Erythroblast (primary cell): ENCODE measurements at regions not wholly inside any gene's neighbourhood (a gene's known extent, or its start where the extent isn't known, plus 50 kb on each side); places are given as distances from the start of the nearest gene placed in this dataset.

Source experiments
- DNase-seq, 2 experiments: peaks; one replicate each; lab custom pipeline; 2025; lab: John Stamatoyannopoulos, UW
- GATA1 ChIP-seq: IDR thresholded peaks from 2 replicates; pipeline ENCODE4 v1.6.1; 2011; ENCODE audit warnings: low read depth, mild to moderate bottlenecking, control low read depth, low read length, moderate library complexity
- POLR2A ChIP-seq: IDR thresholded peaks from 2 replicates; pipeline ENCODE4 v1.6.1; 2011; ENCODE audit warnings: mild to moderate bottlenecking, low read length

DNA sequence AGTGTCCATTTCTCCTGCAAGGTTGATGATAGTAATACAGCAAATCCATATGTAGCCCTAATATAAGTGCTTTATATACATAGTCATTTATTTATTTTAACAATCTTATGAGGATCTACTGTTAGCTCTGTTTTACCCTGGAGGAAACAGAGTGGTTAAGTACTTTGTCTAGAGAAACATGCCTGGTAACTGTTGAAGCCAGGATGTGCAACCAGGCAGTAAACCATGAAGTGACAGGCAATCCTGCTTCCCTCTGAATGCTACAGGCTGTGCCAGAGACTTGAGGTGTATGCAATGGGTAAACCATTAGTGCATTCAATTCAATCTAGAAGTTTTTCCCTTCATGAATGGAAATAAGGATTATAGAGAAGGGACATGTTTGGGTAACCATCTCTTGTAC is 911.0 kb downstream of the PCDH17 start:
- DNase-seq, result no peak
- TF ChIP-seq POLR2A (no peak), GATA1 (no peak)

DNA sequence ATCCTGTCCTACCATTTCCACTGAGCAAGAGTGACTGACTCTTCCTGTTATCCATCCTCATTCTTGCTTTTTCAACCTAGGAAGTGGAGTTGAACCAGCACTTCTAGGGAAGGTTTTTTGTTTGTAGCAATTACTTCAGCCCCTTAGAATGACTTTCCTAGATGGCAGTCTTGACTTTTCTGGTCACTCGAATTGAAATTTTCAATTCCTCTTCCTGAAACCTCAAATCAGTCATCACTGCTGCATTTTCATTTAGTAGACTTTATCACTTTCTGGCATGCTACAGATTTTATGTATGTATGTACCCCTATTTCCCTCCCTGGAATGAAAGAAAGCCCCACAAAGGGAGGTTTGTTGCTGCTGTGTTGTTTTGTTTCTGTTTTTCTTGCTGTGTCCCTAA is 915.9 kb downstream of the PCDH17 start:
- TF ChIP-seq POLR2A (no peak), GATA1 (no peak)
- no peak for DNase-seq

DNA sequence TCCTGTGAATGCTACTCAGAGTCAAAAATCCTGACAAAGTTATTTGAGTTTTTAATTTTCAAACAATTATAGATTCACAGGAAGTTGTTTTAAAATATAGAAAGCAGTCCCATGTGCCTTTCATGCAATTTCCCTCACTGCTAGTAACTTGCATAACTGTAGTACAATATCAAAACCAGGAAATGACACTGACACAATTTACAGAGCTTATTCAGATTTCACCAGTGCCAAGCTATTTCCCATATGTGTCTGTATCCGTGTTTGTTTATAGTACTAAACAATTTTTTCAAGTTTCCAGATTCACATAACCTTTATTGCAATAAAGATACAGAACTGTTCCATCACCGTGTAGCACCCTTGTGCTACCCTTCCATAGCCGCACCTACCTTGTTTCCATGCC is 934.6 kb downstream of the PCDH17 start:
- no peak for DNase-seq
- TF ChIP-seq GATA1 (no peak), POLR2A (no peak)

DNA sequence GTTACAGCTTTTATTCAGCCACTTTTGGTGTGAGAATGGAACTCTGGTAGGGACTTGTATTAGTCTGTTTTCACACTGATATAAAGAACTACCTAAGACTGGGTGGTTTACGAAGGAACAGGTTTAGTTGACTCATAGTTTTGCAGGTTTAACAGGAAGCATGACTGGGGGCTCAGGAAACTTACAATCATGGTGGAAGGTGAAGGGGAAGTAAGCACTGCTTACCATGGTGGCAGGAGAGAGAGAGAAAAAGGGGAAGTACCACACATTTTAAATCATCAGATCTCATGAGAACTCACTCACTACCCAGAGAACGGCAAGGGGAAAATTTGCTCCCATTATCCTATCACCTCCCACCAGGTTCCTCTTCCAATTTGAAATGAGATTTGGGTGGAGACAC is 942.2 kb downstream of the PCDH17 start:
- no peak for DNase-seq

DNA sequence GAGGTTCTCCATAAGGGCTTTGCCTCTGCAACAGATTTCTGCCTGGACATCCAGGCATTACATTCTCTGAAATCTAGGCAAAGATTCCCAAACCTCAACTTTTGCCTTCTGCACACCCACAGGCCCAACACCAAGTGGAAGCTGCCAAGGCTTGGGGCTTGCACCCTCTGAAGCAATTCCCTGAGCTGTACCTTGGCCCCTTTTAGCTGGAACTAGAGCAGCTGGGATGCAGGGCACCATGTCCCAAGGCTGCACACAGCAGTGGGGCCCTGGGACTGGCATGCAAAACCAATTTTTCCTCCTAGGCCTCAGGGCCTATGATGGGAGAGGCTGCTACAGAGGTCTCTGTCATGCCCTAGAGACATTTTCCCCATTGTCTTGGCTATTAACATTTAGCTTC is 943.2 kb downstream of the PCDH17 start:
- DNase-seq, result no peak
- no peak for TF ChIP-seq GATA1
- no peak for TF ChIP-seq POLR2A

More for the DNA sequence above, 942.2 kb downstream of the PCDH17 start:
- no peak for TF ChIP-seq GATA1
- TF ChIP-seq POLR2A, result no peak

DNA sequence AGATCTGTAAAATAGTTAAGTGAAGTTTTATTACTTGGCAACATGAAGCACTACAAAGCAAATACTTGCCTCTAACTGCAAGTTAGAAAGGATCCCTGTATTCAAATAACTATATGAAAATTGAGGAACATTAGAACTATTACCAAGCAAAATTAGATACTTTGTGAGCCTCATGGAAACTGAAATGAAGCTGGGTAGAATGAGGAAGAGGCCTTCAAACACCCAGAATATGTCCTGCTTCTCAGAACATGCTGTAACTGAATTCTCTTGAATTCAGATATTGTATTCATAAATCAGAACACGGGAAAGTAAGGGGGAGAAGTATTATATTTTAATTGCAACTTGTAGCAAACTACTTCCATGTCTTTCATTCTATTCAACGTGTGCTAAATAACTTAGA is 947.9 kb downstream of the PCDH17 start:
- no peak for DNase-seq
- TF ChIP-seq GATA1, result no peak
- TF ChIP-seq POLR2A, result no peak

DNA sequence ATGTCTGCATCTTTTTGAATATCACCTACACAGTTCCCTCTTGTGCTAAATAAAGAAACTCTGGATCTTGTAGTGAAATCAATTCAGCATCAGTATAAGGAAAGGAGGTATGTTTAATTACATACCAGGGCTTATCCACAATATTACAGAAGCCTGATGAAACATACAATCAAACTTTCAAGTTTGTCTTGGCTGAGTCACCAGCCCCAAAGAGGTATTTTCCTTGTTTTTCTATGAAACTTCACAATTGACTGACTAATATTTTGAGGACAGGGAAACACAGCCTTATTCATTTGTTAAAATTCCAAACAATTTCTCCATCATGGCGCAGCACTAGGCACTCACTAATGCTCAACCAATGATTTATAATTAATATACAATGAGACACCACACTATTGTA is 952.4 kb downstream of the PCDH17 start:
- TF ChIP-seq GATA1 (no peak), POLR2A (no peak)
- DNase-seq, result no peak

DNA sequence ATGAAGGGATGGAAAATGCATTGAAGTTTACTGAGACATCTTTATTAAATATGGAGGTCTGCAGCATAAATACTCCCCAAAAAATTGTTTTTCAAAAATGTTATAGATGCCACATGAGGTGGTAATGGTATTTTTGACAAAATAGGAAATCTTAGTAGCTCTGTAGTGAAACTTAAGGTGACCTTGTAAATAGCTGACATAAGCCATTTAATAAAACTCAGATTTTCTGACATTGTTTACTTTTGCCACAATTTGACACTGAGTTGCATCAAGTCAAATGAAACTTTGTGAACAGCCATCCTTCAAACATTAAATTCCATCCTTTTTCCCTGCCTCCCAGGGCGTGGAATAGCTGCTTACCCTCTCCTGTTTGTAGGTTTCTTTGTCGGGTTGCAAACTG is 953.1 kb downstream of the PCDH17 start:
- TF ChIP-seq POLR2A (no peak), GATA1 (no peak)
- no peak for DNase-seq

DNA sequence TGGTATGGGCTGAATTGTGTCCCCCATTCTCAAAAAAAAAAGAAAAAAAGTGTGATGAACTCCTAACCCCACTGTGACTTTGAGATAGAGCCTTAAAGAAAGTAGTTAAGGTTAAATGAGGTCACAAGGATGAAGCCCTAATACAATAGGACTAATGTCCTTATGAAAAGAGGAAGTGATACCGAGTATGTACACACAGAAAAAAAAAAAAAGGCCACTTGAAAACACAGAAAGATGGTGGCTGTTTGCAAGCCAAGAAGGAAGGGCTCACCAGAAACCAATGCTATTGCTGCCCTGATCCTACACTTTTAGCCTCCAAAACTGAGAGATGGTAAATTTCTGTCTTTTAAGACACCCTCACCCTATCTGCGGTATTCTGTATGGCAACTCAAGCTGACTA is 955.6 kb downstream of the PCDH17 start:
- TF ChIP-seq POLR2A (no peak), GATA1 (no peak)
- no peak for DNase-seq

DNA sequence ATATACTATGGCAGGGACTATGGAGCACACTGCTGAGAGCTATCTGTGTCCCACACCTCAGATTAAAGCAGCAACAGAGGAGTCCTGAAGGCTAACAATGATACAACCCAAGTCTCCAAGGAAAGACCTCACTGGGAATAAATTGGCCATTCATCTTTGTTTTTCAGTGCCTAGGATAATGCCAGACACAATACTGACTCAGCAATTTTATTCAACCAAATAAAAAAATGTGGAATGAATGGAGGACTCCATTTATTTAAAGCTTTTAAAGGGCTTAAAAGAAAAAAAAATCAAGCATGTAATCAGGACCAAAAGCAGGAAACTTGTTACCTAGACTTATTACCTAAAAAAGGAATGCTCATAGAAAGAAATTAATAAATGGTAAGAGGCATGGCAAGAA is 960.5 kb downstream of the PCDH17 start:
- DNase-seq, result no peak
- TF ChIP-seq POLR2A (no peak), GATA1 (no peak)

DNA sequence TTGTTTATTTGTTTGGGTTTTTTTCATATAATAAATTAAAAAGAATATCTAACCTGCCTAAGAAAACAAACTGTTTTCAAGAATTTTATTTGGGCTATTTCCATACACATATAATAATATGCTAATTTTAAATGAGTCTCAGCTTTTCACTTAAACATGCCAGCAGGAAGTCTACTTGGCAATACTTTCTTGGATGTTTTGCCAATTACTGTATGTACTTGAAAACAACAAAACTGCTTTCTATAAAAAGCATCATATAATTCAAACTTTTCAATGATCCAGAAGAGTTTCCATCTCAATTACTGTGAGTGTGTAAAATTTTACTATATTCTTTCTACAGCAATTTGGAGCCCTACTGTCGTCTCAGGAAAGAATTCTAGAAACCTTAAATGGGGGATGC is 961.2 kb downstream of the PCDH17 start:
- no peak for DNase-seq
- TF ChIP-seq POLR2A, result no peak
- no peak for TF ChIP-seq GATA1

DNA sequence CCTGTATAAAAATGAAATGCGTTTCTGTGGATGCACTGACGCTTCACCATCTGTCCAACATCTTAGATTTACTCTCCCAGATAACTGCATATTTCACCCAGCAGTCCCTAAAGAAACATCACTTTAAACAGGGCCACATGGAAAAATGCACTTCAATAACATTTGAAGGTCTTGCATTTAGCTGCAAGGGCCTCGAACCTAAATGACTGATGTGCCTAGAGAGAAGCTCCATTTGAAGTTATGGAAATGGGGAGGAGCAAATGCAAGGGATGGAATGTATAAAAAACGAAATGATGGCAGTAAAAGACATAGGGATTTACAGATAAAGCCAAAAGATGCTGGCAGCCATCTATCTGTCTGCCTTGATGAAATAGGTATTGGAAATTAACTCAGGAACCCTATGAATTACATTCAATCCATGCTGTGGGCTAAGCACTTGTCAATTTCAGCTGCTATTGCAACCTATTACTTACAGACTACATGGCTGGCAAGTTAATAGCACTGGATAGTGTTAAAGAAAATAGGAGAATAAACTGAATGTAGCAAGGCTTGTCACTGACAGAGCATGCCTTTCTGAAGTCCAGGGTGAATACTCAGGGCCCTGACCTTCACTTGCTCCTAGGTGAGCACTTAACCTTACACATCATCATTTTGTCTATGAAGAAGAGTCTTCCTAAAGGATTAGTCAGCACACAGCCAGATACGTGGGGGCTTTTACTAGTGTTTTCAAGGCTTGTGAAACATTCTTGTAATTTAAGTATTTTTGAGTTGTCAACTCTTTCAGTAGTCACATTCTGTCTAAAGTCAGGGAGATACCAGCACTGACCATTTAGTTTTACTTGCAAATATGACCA is 963.4 kb downstream of the PCDH17 start:
- no peak for DNase-seq
- TF ChIP-seq POLR2A (no peak), GATA1 (no peak)

DNA sequence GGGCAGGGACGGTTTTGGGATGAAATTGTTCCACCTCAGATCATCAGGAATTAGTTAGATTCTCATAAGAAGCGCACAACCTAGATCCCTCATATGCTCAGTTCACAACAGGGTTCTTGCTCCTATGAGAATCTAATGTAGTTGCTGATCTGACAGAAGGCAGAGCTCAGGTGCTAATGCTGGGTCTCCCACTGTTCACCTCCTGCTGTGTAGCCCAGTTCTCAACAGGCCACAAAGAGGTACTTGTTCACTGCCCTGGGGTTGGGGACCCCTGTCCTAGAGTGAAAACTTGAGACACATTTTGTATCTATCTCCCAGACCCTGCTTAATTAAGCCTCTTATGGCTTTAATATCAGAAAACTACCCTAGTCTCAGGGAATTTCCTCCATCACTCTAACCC is 966.0 kb downstream of the PCDH17 start:
- TF ChIP-seq POLR2A (no peak), GATA1 (no peak)
- no peak for DNase-seq

DNA sequence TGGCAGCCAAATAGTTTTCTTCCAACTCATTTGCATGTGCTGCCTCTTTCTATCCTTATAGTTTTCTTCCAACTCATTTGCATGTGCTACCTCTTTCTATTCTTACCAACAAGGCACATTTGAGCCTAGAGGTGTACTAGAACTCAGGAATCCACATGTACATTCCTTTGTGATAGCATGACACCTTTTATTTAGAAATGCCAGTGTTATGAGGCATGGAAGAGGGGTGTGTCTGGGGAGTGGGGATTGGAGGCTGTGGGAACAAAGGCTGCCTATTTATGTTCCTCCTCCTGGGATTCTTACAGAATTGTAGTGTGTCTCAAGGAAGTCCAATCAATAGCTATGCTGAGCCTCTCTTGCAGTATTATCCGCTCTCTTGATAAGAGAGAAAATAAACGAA is 966.7 kb downstream of the PCDH17 start:
- TF ChIP-seq GATA1, result no peak
- TF ChIP-seq POLR2A, result no peak

DNA sequence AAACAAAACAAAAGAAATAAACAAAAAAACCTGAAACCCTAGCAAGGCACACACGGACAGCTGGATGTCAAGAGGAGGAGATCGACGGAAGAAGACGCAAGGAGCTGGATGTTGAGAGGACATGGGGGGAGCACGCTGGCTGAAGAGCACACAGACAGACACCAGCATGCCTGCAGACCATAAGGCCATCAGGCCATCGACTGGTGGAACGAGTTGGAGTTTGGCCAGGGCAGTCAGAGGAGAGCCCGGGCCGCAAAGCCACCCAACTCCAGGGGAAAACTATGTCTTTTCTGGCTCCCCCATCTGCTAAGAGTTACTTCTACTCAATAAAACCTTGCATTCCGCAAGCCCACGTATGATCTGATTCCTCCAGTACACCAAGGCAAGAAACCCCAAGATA is 979.6 kb downstream of the PCDH17 start:
- no peak for DNase-seq
- TF ChIP-seq GATA1 (no peak), POLR2A (no peak)

More for the DNA sequence above, 966.7 kb downstream of the PCDH17 start:
- no peak for DNase-seq
